ENCODE measurements at regions not wholly inside any gene's neighbourhood (a gene's known extent, or its start where the extent isn't known, plus 50 kb on each side); places are given as distances from the start of the nearest gene placed in this dataset.

GRCh38 chr6:169165561-169166300, 87.9 kb downstream of the THBS2 start:
- in situ Hi-C loops (cut with HindIII; ENCODE audit: low sequenced_read_pairs), result no loop called here

GRCh38 chr6:169164986-169165385, 88.7 kb downstream of the THBS2 start:
- in situ Hi-C loops (cut with HindIII; ENCODE audit: low sequenced_read_pairs), result no loop called here

- in situ Hi-C loops (cut with HindIII; ENCODE audit: low sequenced_read_pairs), result no loop called here
Observed at GRCh38 chr6:169164451-169164850, 89.2 kb downstream of the THBS2 start.

- in situ Hi-C loops (cut with HindIII; ENCODE audit: low sequenced_read_pairs), result no loop called here
Observed at GRCh38 chr6:169163411-169163901, 90.2 kb downstream of the THBS2 start.

- in situ Hi-C loops (cut with HindIII; ENCODE audit: low sequenced_read_pairs), result no loop called here
Observed at GRCh38 chr6:169162752-169163407, 90.8 kb downstream of the THBS2 start.

- in situ Hi-C loops (cut with HindIII; ENCODE audit: low sequenced_read_pairs), result no loop called here
Observed at GRCh38 chr6:169162249-169162648, 91.4 kb downstream of the THBS2 start.

- in situ Hi-C loops (cut with HindIII; ENCODE audit: low sequenced_read_pairs), result no loop called here
Observed at GRCh38 chr6:169161572-169162167, 92.0 kb downstream of the THBS2 start.

- in situ Hi-C loops (cut with HindIII; ENCODE audit: low sequenced_read_pairs), result no loop called here
Observed at GRCh38 chr6:169160855-169161560, 92.6 kb downstream of the THBS2 start.

GRCh38 chr6:169160091-169160854, 93.4 kb downstream of the THBS2 start:
- in situ Hi-C loops (cut with HindIII; ENCODE audit: low sequenced_read_pairs), result no loop called here

GRCh38 chr6:169159331-169159730, 94.3 kb downstream of the THBS2 start:
- in situ Hi-C loops (cut with HindIII; ENCODE audit: low sequenced_read_pairs), result loop anchor here (5.0 kb wide), 1 partner anchor 57 kb away; no protein-coding TSS in a partner anchor

- in situ Hi-C loops (cut with HindIII; ENCODE audit: low sequenced_read_pairs), result loop anchor here (5.0 kb wide), 1 partner anchor 56 kb away; no protein-coding TSS in a partner anchor
Observed at GRCh38 chr6:169158691-169159090, 95.0 kb downstream of the THBS2 start.

- in situ Hi-C loops (cut with HindIII; ENCODE audit: low sequenced_read_pairs), result loop anchor here (5.0 kb wide), 1 partner anchor 56 kb away; no protein-coding TSS in a partner anchor
Observed at GRCh38 chr6:169158174-169158573, 95.5 kb downstream of the THBS2 start.

GRCh38 chr6:169157197-169158148, 96.2 kb downstream of the THBS2 start:
- in situ Hi-C loops (cut with HindIII; ENCODE audit: low sequenced_read_pairs), result loop anchor here (5.0 kb wide), 1 partner anchor 55 kb away; no protein-coding TSS in a partner anchor

GRCh38 chr6:169156793-169157147, 96.9 kb downstream of the THBS2 start:
- in situ Hi-C loops (cut with HindIII; ENCODE audit: low sequenced_read_pairs), result loop anchor here (5.0 kb wide), 1 partner anchor 54 kb away; no protein-coding TSS in a partner anchor

GRCh38 chr6:169156108-169156792, 97.4 kb downstream of the THBS2 start:
- in situ Hi-C loops (cut with HindIII; ENCODE audit: low sequenced_read_pairs), result loop anchor here (5.0 kb wide), 1 partner anchor 54 kb away; no protein-coding TSS in a partner anchor

GRCh38 chr6:169155481-169155880, 98.2 kb downstream of the THBS2 start:
- in situ Hi-C loops (cut with HindIII; ENCODE audit: low sequenced_read_pairs), result loop anchor here (5.0 kb wide), 1 partner anchor 53 kb away; no protein-coding TSS in a partner anchor

- in situ Hi-C loops (cut with HindIII; ENCODE audit: low sequenced_read_pairs), result no loop called here
Observed at GRCh38 chr6:169153401-169153800, 100.2 kb downstream of the THBS2 start.

GRCh38 chr6:169146521-169146920, 107.1 kb downstream of the THBS2 start:
- in situ Hi-C loops (cut with HindIII; ENCODE audit: low sequenced_read_pairs), result no loop called here
